ENCODE measurements at regions not wholly inside any gene's neighbourhood (a gene's known extent, or its start where the extent isn't known, plus 50 kb on each side); places are given as distances from the start of the nearest gene placed in this dataset.

DNA sequence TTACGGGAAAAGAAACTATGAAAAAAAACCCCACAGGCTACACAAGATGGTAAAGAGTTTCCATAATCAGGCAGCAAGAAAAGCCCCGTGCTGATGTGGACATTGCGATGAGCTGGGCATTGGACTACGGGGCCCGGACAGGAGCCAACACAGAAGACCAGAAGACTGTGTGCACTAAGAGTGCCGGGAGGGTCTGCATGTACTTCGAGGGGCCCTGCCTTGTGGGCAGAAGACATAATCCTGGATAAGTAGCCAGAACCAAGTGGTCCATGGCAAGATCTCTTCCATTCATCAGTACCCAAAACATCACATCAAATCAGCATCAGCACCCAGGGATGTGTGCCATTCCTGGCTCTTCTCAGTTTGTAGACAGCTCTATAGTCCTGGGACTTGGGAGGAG is 317.8 kb downstream of the FGF9 start:
- no peaks in the 10 kb centered on the region for H3K9me3 Mint-ChIP-seq
- H3K27ac Mint-ChIP-seq, result no peak overlapping the region
- no peaks in the 10 kb centered on the region for H3K27me3 Mint-ChIP-seq
- ATAC-seq (replicated peaks), result peak; percentile 28
- H3K36me3 Mint-ChIP-seq (ENCODE audit: low read depth), result no peaks in the 10 kb centered on the region
- H3K4me3 Mint-ChIP-seq, result no peak overlapping the region
- peaks cover 6% of the 10 kb centered on the region for H3K4me1 Mint-ChIP-seq

DNA sequence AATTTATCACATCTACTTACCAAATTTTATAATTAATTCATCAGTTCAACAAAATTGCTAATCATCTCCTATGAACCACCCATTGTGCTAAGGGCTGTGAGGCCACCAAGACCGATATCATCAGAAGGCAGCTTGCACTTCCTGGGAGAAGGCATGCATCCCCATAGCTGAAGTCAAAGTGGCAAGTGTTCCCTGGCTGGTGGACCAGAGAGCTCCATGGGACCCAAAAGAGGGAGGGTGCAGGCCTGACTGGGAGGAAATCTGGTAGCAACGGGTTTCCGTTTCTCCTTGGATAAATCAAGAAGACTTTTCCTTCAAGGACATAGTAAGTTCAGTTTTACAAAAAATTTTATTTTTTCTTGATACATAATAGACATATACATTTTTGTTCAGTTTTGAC is 325.2 kb downstream of the FGF9 start:
- no peaks in the 10 kb centered on the region for H3K36me3 Mint-ChIP-seq (ENCODE audit: low read depth)
- no peak for ATAC-seq (replicated peaks)
- H3K4me3 Mint-ChIP-seq, result no peak overlapping the region
- H3K27me3 Mint-ChIP-seq, result peaks cover 5% of the 10 kb centered on the region
- no peaks in the 10 kb centered on the region for H3K9me3 Mint-ChIP-seq
- H3K27ac Mint-ChIP-seq, result no peak overlapping the region
- no peaks in the 10 kb centered on the region for H3K4me1 Mint-ChIP-seq

DNA sequence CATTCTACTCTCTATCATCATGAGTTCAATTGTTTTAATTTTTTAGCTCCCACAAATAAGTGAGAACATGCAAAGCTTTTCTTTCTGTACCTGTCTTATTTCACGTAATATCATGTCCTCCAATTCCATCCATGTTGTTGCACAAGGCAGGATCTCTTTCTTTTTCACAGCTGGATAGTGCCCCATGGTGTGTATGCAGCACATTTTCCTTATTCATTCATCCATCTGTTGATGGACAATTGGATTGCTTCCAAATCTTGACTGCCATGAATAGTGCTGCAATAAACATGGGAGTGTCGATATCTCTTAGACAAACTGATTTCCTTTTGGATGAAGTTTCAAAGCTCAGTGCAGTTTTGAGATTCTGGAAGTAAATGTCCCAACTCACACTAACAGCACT is 326.9 kb downstream of the FGF9 start:
- no peaks in the 10 kb centered on the region for H3K9me3 Mint-ChIP-seq
- H3K27ac Mint-ChIP-seq, result no peak overlapping the region
- H3K4me1 Mint-ChIP-seq, result no peaks in the 10 kb centered on the region
- peaks cover 9% of the 10 kb centered on the region for H3K27me3 Mint-ChIP-seq
- no peak for ATAC-seq (replicated peaks)
- no peaks in the 10 kb centered on the region for H3K36me3 Mint-ChIP-seq (ENCODE audit: low read depth)
- no peak overlapping the region for H3K4me3 Mint-ChIP-seq

- H3K4me3 Mint-ChIP-seq, result no peak overlapping the region
- H3K4me1 Mint-ChIP-seq, result no peaks in the 10 kb centered on the region
- no peak overlapping the region for H3K27ac Mint-ChIP-seq
- no peaks in the 10 kb centered on the region for H3K36me3 Mint-ChIP-seq (ENCODE audit: low read depth)
- peaks cover 9% of the 10 kb centered on the region for H3K27me3 Mint-ChIP-seq
- ATAC-seq (replicated peaks), result no peak
- H3K9me3 Mint-ChIP-seq, result no peaks in the 10 kb centered on the region
These were observed 327.6 kb downstream of the FGF9 start for GRCh38 chr13:21998279-21998990.

DNA sequence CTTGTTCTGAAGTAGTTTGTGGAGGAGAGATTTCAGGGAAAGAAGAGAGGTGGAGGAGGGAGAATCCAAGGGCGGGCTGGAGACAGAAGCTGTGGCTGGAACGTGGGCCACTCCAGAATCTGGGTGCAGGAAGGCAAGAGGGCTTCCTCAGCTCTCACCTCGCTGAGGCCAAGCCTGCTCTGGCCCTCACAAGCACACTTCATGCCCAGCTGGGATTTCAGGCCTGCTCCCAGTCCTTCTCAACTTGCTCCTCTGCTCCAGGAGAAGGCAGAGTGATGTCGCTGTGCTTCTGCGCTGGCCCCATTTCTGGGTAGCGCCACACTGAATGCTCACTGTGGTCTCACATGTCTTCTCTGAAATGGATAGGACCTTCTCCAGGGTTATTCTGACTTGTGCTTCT is 328.8 kb downstream of the FGF9 start:
- ATAC-seq (replicated peaks), result no peak
- no peaks in the 10 kb centered on the region for H3K36me3 Mint-ChIP-seq (ENCODE audit: low read depth)
- H3K27ac Mint-ChIP-seq, result no peak overlapping the region
- peaks cover 9% of the 10 kb centered on the region for H3K27me3 Mint-ChIP-seq
- no peaks in the 10 kb centered on the region for H3K4me1 Mint-ChIP-seq
- H3K9me3 Mint-ChIP-seq, result no peaks in the 10 kb centered on the region
- H3K4me3 Mint-ChIP-seq, result no peak overlapping the region

- Mint-ChIP-seq H3K36me3 (ENCODE audit: low read depth) (no peaks in the 10 kb centered on the region), H3K4me3 (no peak overlapping the region), H3K27ac (no peak overlapping the region), H3K9me3 (no peaks in the 10 kb centered on the region), H3K27me3 (peaks cover 9% of the 10 kb centered on the region), H3K4me1 (no peaks in the 10 kb centered on the region)
- no peak for ATAC-seq (replicated peaks)
These were observed 329.3 kb downstream of the FGF9 start for GRCh38 chr13:22000191-22000590.

DNA sequence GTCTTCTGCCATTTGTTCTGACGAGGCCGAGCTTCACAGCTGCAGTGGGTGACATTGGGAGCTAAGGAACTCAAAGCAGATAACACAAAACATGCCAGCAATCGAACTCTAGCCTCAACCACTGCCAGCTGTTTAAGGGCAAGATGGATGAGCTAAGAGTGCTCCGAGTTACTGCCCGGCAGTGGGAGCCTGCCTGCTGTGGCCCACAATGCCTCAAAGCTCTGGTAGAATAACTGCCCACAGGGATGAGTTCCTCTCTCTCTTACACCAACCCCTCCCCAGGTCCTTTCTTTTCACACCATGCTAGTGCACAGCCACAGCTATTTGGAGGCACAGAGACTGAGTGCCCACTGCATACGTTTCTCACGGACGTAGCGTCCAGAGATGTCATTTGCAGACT is 330.5 kb downstream of the FGF9 start:
- no peaks in the 10 kb centered on the region for H3K36me3 Mint-ChIP-seq (ENCODE audit: low read depth)
- peaks cover 9% of the 10 kb centered on the region for H3K27me3 Mint-ChIP-seq
- H3K4me1 Mint-ChIP-seq, result no peaks in the 10 kb centered on the region
- no peaks in the 10 kb centered on the region for H3K9me3 Mint-ChIP-seq
- no peak for ATAC-seq (replicated peaks)
- no peak overlapping the region for H3K27ac Mint-ChIP-seq
- H3K4me3 Mint-ChIP-seq, result no peak overlapping the region

- H3K27me3 Mint-ChIP-seq, result peaks cover 9% of the 10 kb centered on the region
- no peak for ATAC-seq (replicated peaks)
- H3K27ac Mint-ChIP-seq, result no peak overlapping the region
- H3K36me3 Mint-ChIP-seq (ENCODE audit: low read depth), result no peaks in the 10 kb centered on the region
- H3K4me3 Mint-ChIP-seq, result no peak overlapping the region
- H3K9me3 Mint-ChIP-seq, result no peaks in the 10 kb centered on the region
- no peaks in the 10 kb centered on the region for H3K4me1 Mint-ChIP-seq
These were observed 332.0 kb downstream of the FGF9 start for GRCh38 chr13:22002893-22003292.

GRCh38 chr13:22009500-22009899 is 338.6 kb downstream of the FGF9 start:
- Mint-ChIP-seq H3K27me3 (no peaks in the 10 kb centered on the region), H3K9me3 (peaks cover 3% of the 10 kb centered on the region), H3K36me3 (ENCODE audit: low read depth) (no peaks in the 10 kb centered on the region), H3K4me3 (no peak overlapping the region), H3K27ac (no peak overlapping the region), H3K4me1 (no peaks in the 10 kb centered on the region)
- no peak for ATAC-seq (replicated peaks)

DNA sequence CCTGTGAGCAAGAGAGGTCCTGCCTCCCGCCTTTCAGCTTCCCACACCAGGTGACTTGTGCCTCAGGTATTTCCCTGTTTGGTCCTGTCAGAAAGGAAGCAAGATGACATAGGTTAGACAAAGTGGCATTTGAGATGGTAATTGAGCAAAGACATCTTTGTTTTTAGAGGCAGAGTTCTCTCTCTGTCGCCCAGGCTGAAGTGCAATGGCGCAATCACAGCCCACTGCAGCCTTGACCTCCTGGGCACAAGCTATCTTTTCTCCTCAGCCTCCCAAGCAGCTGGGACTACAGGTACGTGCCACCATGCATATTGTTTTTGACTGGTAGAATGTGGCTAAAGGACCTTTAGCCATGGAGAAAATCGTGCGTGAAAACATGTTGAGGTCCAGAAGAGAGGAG is 339.1 kb downstream of the FGF9 start:
- H3K4me1 Mint-ChIP-seq, result no peaks in the 10 kb centered on the region
- ATAC-seq (replicated peaks), result no peak
- H3K27me3 Mint-ChIP-seq, result no peaks in the 10 kb centered on the region
- no peaks in the 10 kb centered on the region for H3K36me3 Mint-ChIP-seq (ENCODE audit: low read depth)
- no peak overlapping the region for H3K4me3 Mint-ChIP-seq
- no peak overlapping the region for H3K27ac Mint-ChIP-seq
- H3K9me3 Mint-ChIP-seq, result peaks cover 3% of the 10 kb centered on the region

DNA sequence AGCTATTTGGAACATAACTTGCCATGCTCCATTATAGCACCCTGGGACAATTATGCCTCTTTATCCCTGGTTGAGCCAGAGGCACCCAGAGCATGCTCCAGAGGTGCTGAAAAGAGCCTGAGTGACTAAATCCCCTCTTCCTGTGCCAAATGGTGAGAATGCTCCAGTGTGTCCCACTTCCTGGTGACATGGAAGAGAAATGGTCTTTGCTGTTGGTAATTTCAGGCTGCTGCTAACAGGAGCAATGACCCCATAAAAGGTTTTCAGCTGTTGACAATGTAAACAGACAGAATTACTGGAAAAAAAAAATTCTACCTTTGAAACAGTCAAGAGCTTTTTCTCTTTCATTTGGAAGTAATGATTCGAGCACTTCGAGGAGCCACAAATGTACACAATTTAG is 341.8 kb downstream of the FGF9 start:
- no peak overlapping the region for H3K27ac Mint-ChIP-seq
- H3K4me1 Mint-ChIP-seq, result peaks cover 6% of the 10 kb centered on the region
- H3K4me3 Mint-ChIP-seq, result no peak overlapping the region
- peaks cover 3% of the 10 kb centered on the region for H3K9me3 Mint-ChIP-seq
- no peaks in the 10 kb centered on the region for H3K27me3 Mint-ChIP-seq
- ATAC-seq (replicated peaks), result no peak
- no peaks in the 10 kb centered on the region for H3K36me3 Mint-ChIP-seq (ENCODE audit: low read depth)

DNA sequence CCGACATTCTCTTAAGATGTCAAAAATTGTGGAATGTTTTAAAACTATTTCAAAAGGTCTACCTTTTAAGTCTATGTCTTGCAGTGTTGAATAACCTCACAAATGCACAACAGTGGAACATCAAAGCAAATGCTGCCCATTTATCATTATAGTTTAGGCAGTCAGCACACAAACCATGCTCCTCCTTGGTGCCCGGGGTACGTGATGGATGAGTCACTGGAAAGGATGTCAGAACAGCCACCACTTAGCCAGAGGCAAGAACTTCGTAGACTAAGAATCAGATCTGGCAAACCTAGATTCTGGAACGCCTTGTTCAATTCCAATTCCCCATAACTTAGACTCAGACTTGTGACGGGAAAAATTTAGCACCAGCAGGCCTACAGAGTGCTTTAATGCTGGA is 343.6 kb downstream of the FGF9 start:
- no peak for ATAC-seq (replicated peaks)
- H3K4me3 Mint-ChIP-seq, result no peak overlapping the region
- H3K27ac Mint-ChIP-seq, result no peak overlapping the region
- no peaks in the 10 kb centered on the region for H3K9me3 Mint-ChIP-seq
- H3K27me3 Mint-ChIP-seq, result no peaks in the 10 kb centered on the region
- H3K4me1 Mint-ChIP-seq, result peaks cover 6% of the 10 kb centered on the region
- H3K36me3 Mint-ChIP-seq (ENCODE audit: low read depth), result no peaks in the 10 kb centered on the region

- H3K9me3 Mint-ChIP-seq, result no peaks in the 10 kb centered on the region
- peaks cover 6% of the 10 kb centered on the region for H3K4me1 Mint-ChIP-seq
- no peaks in the 10 kb centered on the region for H3K36me3 Mint-ChIP-seq (ENCODE audit: low read depth)
- H3K4me3 Mint-ChIP-seq, result no peak overlapping the region
- ATAC-seq (replicated peaks), result peak; percentile 55
- no peak overlapping the region for H3K27ac Mint-ChIP-seq
- no peaks in the 10 kb centered on the region for H3K27me3 Mint-ChIP-seq
These were observed 346.4 kb downstream of the FGF9 start for GRCh38 chr13:22017226-22017625.

DNA sequence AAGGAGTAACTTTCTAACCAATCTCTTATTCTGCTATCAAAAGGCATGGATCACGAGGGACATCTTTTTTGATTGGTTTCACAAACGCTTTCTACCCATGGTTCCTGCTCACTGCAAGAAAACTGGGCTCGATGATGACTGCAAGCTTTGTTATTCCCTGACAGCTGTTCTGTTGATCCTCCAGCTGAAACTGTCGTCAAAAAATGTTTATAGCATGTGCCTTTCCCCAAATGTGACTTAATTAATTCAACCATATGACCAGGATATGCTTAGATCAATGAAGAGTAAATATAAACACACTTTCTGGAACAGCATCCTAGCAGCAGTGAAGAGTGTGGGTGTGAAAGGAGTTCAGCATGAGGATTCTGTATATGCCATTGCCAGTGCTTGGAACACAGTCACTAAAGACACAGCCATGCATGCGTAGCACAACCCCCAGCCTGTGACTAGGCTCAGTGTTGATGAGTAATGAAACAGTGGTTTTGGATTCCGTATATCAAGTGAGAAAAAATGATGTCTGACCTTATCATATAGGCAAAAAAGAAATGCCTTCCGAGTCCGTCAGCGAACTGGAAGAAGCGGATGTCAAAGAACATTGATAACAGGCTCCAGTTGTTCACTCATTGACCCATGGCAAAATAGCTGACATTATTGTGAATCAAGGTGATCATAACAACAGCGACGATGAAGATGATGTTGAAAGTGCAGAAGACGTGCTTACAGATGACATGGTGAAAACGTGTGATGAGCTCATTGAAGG is 347.4 kb downstream of the FGF9 start:
- H3K9me3 Mint-ChIP-seq, result no peaks in the 10 kb centered on the region
- H3K27ac Mint-ChIP-seq, result no peak overlapping the region
- peak; percentile 78 for ATAC-seq (replicated peaks)
- peaks cover 6% of the 10 kb centered on the region for H3K4me1 Mint-ChIP-seq
- H3K36me3 Mint-ChIP-seq (ENCODE audit: low read depth), result no peaks in the 10 kb centered on the region
- H3K4me3 Mint-ChIP-seq, result no peak overlapping the region
- no peaks in the 10 kb centered on the region for H3K27me3 Mint-ChIP-seq

GRCh38 chr13:22018836-22019210 is 347.9 kb downstream of the FGF9 start:
- Mint-ChIP-seq H3K9me3 (no peaks in the 10 kb centered on the region), H3K27me3 (no peaks in the 10 kb centered on the region), H3K36me3 (ENCODE audit: low read depth) (no peaks in the 10 kb centered on the region), H3K4me1 (peaks cover 6% of the 10 kb centered on the region), H3K4me3 (no peak overlapping the region), H3K27ac (no peak overlapping the region)
- ATAC-seq (replicated peaks), result peak; percentile 65
